Stimulated activated CD4-positive, alpha-beta T cell treated with anti-CD3 and anti-CD28 coated beads, Interleukin-4, amount 100 ng/mL, for 24 hours (primary cell): ENCODE measurements at regions not wholly inside any gene's neighbourhood (a gene's known extent, or its start where the extent isn't known, plus 50 kb on each side); places are given as distances from the start of the nearest gene placed in this dataset.

Source experiments
- DNase-seq: peaks from one replicate; pipeline ENCODE4 v3.0.0-alpha.2; 2020

- no peak for DNase-seq
Measured at GRCh38 chr21:41689289-41689583, 77.6 kb downstream of the RIPK4 start.

- no peak for DNase-seq
Measured at GRCh38 chr21:41687633-41688032, 79.2 kb downstream of the RIPK4 start.

GRCh38 chr21:41686664-41687063 is 80.2 kb downstream of the RIPK4 start:
- DNase-seq, result no peak

- DNase-seq, result no peak
Measured at GRCh38 chr21:41685511-41686149, 81.2 kb downstream of the RIPK4 start.

- no peak for DNase-seq
Measured at GRCh38 chr21:41684381-41685245, 82.2 kb downstream of the RIPK4 start.

GRCh38 chr21:41683815-41684214 is 83.0 kb downstream of the RIPK4 start:
- no peak for DNase-seq

- DNase-seq, result no peak
Measured at GRCh38 chr21:41682719-41683179, 84.1 kb downstream of the RIPK4 start.

GRCh38 chr21:41681939-41682718 is 84.7 kb downstream of the RIPK4 start:
- DNase-seq, result no peak

- DNase-seq, result no peak
Measured at GRCh38 chr21:41681348-41681801, 85.5 kb downstream of the RIPK4 start.

- DNase-seq, result no peak
Measured at GRCh38 chr21:41680444-41681347, 86.2 kb downstream of the RIPK4 start.

- no peak for DNase-seq
Measured at GRCh38 chr21:41678924-41679318, 87.9 kb downstream of the RIPK4 start.

GRCh38 chr21:41678016-41678923 is 88.6 kb downstream of the RIPK4 start:
- no peak for DNase-seq

GRCh38 chr21:41677671-41678015 is 89.2 kb downstream of the RIPK4 start:
- DNase-seq, result no peak

- DNase-seq, result no peak
Measured at GRCh38 chr21:41676198-41676597, 90.7 kb downstream of the RIPK4 start.

GRCh38 chr21:41675574-41675973 is 91.3 kb downstream of the RIPK4 start:
- DNase-seq, result no peak

- DNase-seq, result no peak
Measured at GRCh38 chr21:41674402-41674801, 92.5 kb downstream of the RIPK4 start.

- no peak for DNase-seq
Measured at GRCh38 chr21:41673596-41674335, 93.1 kb downstream of the RIPK4 start.

- no peak for DNase-seq
Measured at GRCh38 chr21:41673071-41673470, 93.8 kb downstream of the RIPK4 start.

GRCh38 chr21:41672543-41672915 is 94.3 kb downstream of the RIPK4 start:
- DNase-seq, result no peak

GRCh38 chr21:41671859-41672542 is 94.9 kb downstream of the RIPK4 start:
- no peak for DNase-seq
